Natural killer cell (primary cell): ENCODE measurements at regions not wholly inside any gene's neighbourhood (a gene's known extent, or its start where the extent isn't known, plus 50 kb on each side); places are given as distances from the start of the nearest gene placed in this dataset.

ENCODE experiments used
- ATAC-seq, 3 donors: fragments of 150-1000 bp in 2 of 3; fragments of 200-7000 bp in 1 of 3; cut with Tn5 transposase; 1 replicate in 1 of 3; 2 replicates in 2 of 3; pipeline ENCODE4 v1.10.0; 2021; ENCODE audit warnings: mild to moderate bottlenecking in 2 of 3, moderate library complexity in 2 of 3
- DNase-seq, 2 donors: peaks; one replicate each; pipeline versions ENCODE4 v3.0.0 to v3.0.0-alpha.2; 2013 to 2021; ENCODE audit warnings: mixed read lengths in 1 of 2
- H3K27ac ChIP-seq: one replicate; pipeline ENCODE4 v1.5.1; 2013; ENCODE audit warnings: mild to moderate bottlenecking, low read length
- H3K27me3 ChIP-seq: one replicate; pipeline ENCODE4 v1.6.1; 2013; ENCODE audit warnings: low read length; ENCODE audit not compliant: control insufficient read depth, insufficient read depth
- H3K36me3 ChIP-seq: one replicate; pipeline ENCODE4 v1.6.1; 2013; ENCODE audit warnings: low read length; ENCODE audit not compliant: control insufficient read depth, insufficient read depth
- H3K4me1 ChIP-seq: one replicate; pipeline ENCODE4 v1.6.1; 2013; ENCODE audit warnings: low read length; ENCODE audit not compliant: control insufficient read depth, insufficient read depth
- H3K4me3 ChIP-seq: one replicate; pipeline ENCODE4 v1.5.1; 2013; ENCODE audit warnings: low read length
- H3K9me3 ChIP-seq: one replicate; pipeline ENCODE4 v1.6.1; 2013; ENCODE audit warnings: low read length; ENCODE audit not compliant: control insufficient read depth, insufficient read depth
- H3K27ac Mint-ChIP-seq, 2 donors: one replicate each; pipeline ENCODE4 v1.8.0; 2022; ENCODE audit warnings: mild to moderate bottlenecking in 2 of 2, mixed read lengths in 2 of 2, moderate library complexity in 1 of 2
- H3K27me3 Mint-ChIP-seq, 2 donors: one replicate each; pipeline ENCODE4 v1.8.0; 2022; ENCODE audit warnings: low read depth in 2 of 2, mixed read lengths in 2 of 2
- H3K36me3 Mint-ChIP-seq: one replicate; pipeline ENCODE4 v1.8.0; 2022; ENCODE audit warnings: mixed read lengths
- H3K4me1 Mint-ChIP-seq, 2 donors: one replicate each; pipeline ENCODE4 v1.8.0; 2022; ENCODE audit warnings: mixed read lengths in 2 of 2
- H3K4me3 Mint-ChIP-seq: one replicate; pipeline ENCODE4 v1.8.0; 2022; ENCODE audit warnings: mild to moderate bottlenecking, moderate library complexity, mixed read lengths
- H3K9me3 Mint-ChIP-seq, 2 donors: one replicate each; pipeline ENCODE4 v1.8.0; 2022; ENCODE audit warnings: mixed read lengths in 2 of 2
- CTCF ChIP-seq: fragments of 200-600 bp; IDR thresholded peaks from one replicate; pipeline ENCODE4 v1.8.0; 2022; ENCODE audit warnings: antibody characterized with exemption
- WGBS: methylation state at CpG from one replicate; pipeline ENCODE4 v1.1.7; 2013; ENCODE audit warnings: missing lambda C conversion rate; ENCODE audit not compliant: insufficient coverage; 5-methylcytosine and 5-hydroxymethylcytosine counted together
- intact Hi-C: fragments of 100-400 bp; cut with micrococcal nuclease; formaldehyde crosslinking; loops from one replicate; pipeline ENCODE4 v1.14.2; 2022

GRCh38 chr3:162348912-162349311 is 852.3 kb downstream of the OTOL1 start:
- no peaks in the 10 kb centered on the region for H3K27me3 Mint-ChIP-seq
- ATAC-seq (no peak), DNase-seq (no peak)
- no peaks in the 10 kb centered on the region for H3K27me3 ChIP-seq
- no peak overlapping the region for H3K4me3 ChIP-seq
- H3K9me3 Mint-ChIP-seq, result peaks cover 3 to 5% of the 10 kb centered on the region in 2 donors
- H3K27ac ChIP-seq, result no peak overlapping the region
- H3K4me1 ChIP-seq, result no peaks in the 10 kb centered on the region
- no peak overlapping the region for H3K27ac Mint-ChIP-seq
- H3K9me3 ChIP-seq, result no peaks in the 10 kb centered on the region
- H3K36me3 ChIP-seq, result no peaks in the 10 kb centered on the region
- H3K36me3 Mint-ChIP-seq, result no peaks in the 10 kb centered on the region
- intact Hi-C loops, result no loop called here
- WGBS, result 91% methylated on average over 1 of the region's 2 CpGs
- H3K4me1 Mint-ChIP-seq, result no peaks in the 10 kb centered on the region
- no peak for TF ChIP-seq CTCF
- no peak overlapping the region for H3K4me3 Mint-ChIP-seq

GRCh38 chr3:162353414-162353813 is 856.8 kb downstream of the OTOL1 start:
- Histone ChIP-seq H3K27me3 (no peaks in the 10 kb centered on the region), H3K27ac (no peak overlapping the region), H3K4me1 (no peaks in the 10 kb centered on the region), H3K4me3 (no peak overlapping the region), H3K9me3 (no peaks in the 10 kb centered on the region), H3K36me3 (no peaks in the 10 kb centered on the region)
- Mint-ChIP-seq H3K9me3 (peaks cover 13 to 16% of the 10 kb centered on the region in 2 donors), H3K36me3 (no peaks in the 10 kb centered on the region), H3K27me3 (no peaks in the 10 kb centered on the region), H3K4me1 (no peaks in the 10 kb centered on the region), H3K4me3 (no peak overlapping the region), H3K27ac (no peak overlapping the region)
- no peak for ATAC-seq
- no peak for DNase-seq
- intact Hi-C loops, result no loop called here
- 4% methylated on average over 2 of the region's 2 CpGs for WGBS
- no peak for TF ChIP-seq CTCF

GRCh38 chr3:162354356-162354755 is 857.7 kb downstream of the OTOL1 start:
- Mint-ChIP-seq H3K9me3 (peaks cover 13 to 19% of the 10 kb centered on the region in 2 donors), H3K27me3 (no peaks in the 10 kb centered on the region)
- no peak for TF ChIP-seq CTCF

GRCh38 chr3:162365066-162365719 is 868.6 kb downstream of the OTOL1 start:
- H3K4me3 Mint-ChIP-seq, result no peak overlapping the region
- Histone ChIP-seq H3K27me3 (no peaks in the 10 kb centered on the region), H3K27ac (no peak overlapping the region), H3K36me3 (no peaks in the 10 kb centered on the region), H3K4me3 (no peak overlapping the region), H3K9me3 (no peaks in the 10 kb centered on the region), H3K4me1 (no peaks in the 10 kb centered on the region)
- TF ChIP-seq CTCF, result no peak
- H3K36me3 Mint-ChIP-seq, result no peaks in the 10 kb centered on the region
- WGBS, result 56% methylated on average over 1 of the region's 4 CpGs
- intact Hi-C loops, result no loop called here
- no peak overlapping the region for H3K27ac Mint-ChIP-seq
- no peaks in the 10 kb centered on the region for H3K4me1 Mint-ChIP-seq
- ATAC-seq (no peak), DNase-seq (no peak)
- H3K27me3 Mint-ChIP-seq, result no peaks in the 10 kb centered on the region
- peaks cover 4 to 13% of the 10 kb centered on the region in 2 donors for H3K9me3 Mint-ChIP-seq

More at GRCh38 chr3:162354356-162354755, 857.7 kb downstream of the OTOL1 start:
- ATAC-seq (no peak), DNase-seq (no peak)
- no peak overlapping the region for H3K4me3 Mint-ChIP-seq
- Histone ChIP-seq H3K4me3 (no peak overlapping the region), H3K36me3 (no peaks in the 10 kb centered on the region), H3K9me3 (no peaks in the 10 kb centered on the region), H3K27ac (no peak overlapping the region), H3K4me1 (no peaks in the 10 kb centered on the region), H3K27me3 (no peaks in the 10 kb centered on the region)
- H3K36me3 Mint-ChIP-seq, result no peaks in the 10 kb centered on the region
- H3K27ac Mint-ChIP-seq, result no peak overlapping the region
- intact Hi-C loops, result no loop called here
- no peaks in the 10 kb centered on the region for H3K4me1 Mint-ChIP-seq
- no CpG with 5 or more reads among the region's 1 CpG for WGBS
